ENCODE measurements at regions not wholly inside any gene's neighbourhood (a gene's known extent, or its start where the extent isn't known, plus 50 kb on each side); places are given as distances from the start of the nearest gene placed in this dataset.

- TF ChIP-seq CTCF (IDR thresholded peaks at IDR 0.05) (no peak), ZFX (IDR thresholded peaks at IDR 0.05; ENCODE audit: borderline replicate concordance) (no peak)
Measured at GRCh38 chr1:90840352-90840751, 123.2 kb upstream of the BARHL2 start.

Data from 22Rv1 (cell line).